GM18511 (cell line): ENCODE measurements at regions not wholly inside any gene's neighbourhood (a gene's known extent, or its start where the extent isn't known, plus 50 kb on each side); places are given as distances from the start of the nearest gene placed in this dataset.
"Not testable (repeated sequence)": the region's sequence is repeated elsewhere in the genome, so short reads cannot be mapped to it uniquely, and the experiment has no call there.

Experiments
- ATAC-seq: cut with Tn5 transposase; IDR thresholded peaks from one replicate; pipeline ENCODE4 v1.9.1; 2021; ENCODE audit warnings: mild to moderate bottlenecking, moderate library complexity; ENCODE audit not compliant: unreplicated experiment

GRCh38 chr11:87971354-87971753 is 203.9 kb downstream of the RAB38 start:
- no peak for ATAC-seq

DNA sequence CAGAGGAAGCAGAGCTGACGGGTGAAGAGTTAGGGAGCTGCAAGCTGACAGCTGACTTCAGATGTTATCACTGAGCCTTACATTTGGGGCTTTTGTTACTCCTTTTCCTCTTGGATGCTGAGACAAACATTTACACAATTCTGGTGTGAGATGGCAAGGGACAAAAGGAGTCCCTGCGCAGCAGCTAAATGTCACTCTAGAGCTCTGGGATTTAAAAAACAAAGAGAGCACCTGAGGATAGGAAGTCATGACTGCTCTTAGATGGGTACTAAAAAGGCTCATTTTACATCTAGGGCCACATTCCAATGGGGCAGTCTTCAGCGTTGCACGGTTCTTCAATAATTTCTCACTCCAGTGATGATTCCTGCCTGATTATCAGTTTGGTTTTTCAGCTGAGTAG is 204.5 kb downstream of the RAB38 start:
- ATAC-seq, result no peak

DNA sequence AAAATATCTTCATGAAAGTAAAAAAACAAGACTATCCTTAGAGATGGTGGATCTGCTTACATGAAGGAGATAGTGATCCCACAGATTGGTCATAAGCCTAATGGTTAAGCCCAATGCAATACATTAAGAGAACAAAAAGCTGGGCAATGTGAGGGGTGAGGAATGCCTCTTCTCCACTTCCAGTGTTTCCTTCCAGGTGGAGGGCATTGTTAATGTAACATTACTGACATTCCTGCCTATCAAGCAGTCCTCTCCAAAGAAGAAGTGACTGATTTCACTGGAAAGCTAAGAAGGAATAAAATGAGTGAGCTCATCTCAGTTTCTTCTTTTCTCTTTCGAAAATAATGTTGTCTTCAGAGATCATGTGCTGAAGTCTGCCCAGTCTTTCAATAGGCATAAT is 207.8 kb downstream of the RAB38 start:
- no peak for ATAC-seq

GRCh38 chr11:87966694-87967093 is 208.5 kb downstream of the RAB38 start:
- no peak for ATAC-seq

DNA sequence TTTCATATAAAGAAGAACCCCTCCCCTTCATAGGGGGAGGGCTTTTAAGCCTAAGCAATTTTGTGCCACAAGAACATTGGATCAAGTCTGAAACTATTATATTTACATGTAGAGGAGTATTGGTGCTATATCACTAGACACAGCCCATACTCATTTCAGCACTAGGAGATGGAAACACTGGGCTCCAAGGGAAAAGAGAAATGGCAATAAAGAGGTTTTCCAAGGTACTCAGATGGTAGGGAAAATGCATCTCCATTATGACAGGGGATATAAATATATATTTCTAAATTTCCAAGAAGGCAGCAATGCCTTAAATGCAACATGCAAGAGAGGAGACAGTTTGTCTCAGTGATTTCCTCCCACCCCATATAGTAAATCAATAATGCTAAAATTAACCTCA is 209.0 kb downstream of the RAB38 start:
- no peak for ATAC-seq

DNA sequence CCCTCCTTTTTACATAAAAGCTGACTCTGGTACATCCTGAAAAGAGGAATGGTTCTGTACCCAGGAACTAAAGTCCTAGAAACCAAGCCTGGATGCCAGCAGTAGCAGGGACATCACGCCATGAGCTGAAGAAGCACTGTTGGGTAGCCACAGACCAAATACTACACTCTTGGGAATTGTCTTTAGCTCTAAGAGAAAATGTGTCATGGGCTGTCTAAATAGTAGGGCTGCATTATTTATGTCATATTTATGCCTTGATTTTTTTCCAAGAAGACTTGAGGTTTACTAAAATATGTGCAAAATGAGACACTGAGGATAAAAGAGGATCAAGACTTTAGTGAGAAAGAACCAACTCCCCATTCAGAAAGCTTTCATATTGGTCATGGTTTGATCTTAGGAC is 213.6 kb downstream of the RAB38 start:
- ATAC-seq, result no peak

- ATAC-seq, result no peak
Observed at GRCh38 chr11:87957961-87958360, 217.3 kb downstream of the RAB38 start.

DNA sequence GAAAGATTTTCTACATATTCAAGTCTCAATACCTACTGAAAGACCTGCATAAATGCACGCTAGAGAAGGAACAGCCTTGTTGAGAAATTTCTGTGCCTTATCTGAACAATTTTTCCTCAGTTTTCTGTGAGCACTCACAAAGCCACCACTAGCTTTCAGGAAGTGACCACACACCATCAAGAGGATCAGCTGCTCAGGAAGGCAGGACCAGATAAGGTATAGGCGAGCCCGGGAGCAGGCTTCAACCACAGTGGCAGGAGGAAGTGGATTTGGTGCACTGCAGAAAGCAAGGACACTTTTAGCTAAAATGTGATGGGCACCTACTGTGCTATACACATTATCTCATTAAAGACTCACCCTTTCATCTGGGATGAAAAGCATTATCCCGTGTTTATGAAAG is 220.8 kb downstream of the RAB38 start:
- no peak for ATAC-seq

DNA sequence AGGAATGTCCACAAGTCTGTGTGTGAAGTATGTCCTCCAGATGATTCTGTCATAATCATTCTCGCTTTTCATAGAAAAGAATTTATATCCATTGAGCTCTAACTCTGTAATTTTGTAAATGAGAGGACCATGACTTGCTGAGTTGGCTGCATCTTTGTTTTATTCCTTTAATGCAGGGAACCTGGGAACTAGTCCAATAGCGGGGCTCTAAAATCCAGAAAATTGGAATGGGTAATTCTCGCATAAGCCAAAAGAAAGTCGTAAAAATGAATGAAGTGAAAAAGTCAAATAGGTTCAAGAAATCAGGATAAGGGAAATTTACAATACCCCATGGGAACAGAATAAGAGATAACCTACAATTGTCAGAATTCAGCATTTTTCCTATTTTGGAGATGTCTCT is 232.5 kb downstream of the RAB38 start:
- no peak for ATAC-seq

- ATAC-seq, result no peak
Observed at GRCh38 chr11:87934182-87934581, 241.1 kb downstream of the RAB38 start.

- no peak for ATAC-seq
Observed at GRCh38 chr11:87926250-87926970, 248.8 kb downstream of the RAB38 start.

DNA sequence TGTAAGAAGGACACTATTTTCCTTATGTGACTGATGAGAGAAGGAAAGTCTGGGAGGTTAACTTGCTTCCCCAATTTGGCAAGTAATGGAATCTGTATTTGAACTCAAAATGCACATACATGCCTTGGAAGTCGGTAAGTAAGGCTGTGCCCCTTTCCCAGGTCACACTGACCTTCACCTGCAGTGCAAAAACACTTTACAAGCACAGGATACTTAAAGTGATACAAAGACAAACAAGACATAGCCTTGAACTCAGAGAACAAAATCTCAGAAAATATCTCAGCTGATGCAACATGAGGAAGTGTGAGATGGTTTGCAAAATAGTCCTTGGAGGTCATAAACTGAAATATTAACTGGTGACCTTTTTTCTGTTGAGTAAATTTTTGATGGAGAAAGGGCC is 251.1 kb downstream of the RAB38 start:
- no peak for ATAC-seq

GRCh38 chr11:87917111-87917510 is 258.1 kb downstream of the RAB38 start:
- no peak for ATAC-seq

DNA sequence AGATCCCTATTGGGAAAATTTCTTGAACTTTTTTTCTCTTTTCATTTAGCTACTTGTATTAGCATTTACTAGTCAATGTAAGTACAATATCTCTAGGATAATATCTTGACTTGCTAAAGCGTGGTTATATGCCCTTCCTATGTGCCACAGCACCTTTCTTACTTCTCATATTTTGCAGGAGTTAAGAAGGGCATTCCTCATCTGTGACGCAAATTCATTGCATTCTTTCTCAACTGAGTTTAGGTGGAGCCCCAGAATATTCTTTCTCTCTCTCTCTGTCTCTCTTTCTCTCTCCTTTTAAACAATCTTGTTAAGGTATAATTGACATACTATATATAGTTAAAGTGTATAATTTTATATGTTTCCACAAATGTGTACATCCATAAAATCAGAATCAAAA is 266.1 kb downstream of the RAB38 start:
- no peak for ATAC-seq

- no peak for ATAC-seq
Observed at GRCh38 chr11:87908086-87908485, 267.2 kb downstream of the RAB38 start.

- ATAC-seq, result no peak
Observed at GRCh38 chr11:87903345-87903744, 271.9 kb downstream of the RAB38 start.

DNA sequence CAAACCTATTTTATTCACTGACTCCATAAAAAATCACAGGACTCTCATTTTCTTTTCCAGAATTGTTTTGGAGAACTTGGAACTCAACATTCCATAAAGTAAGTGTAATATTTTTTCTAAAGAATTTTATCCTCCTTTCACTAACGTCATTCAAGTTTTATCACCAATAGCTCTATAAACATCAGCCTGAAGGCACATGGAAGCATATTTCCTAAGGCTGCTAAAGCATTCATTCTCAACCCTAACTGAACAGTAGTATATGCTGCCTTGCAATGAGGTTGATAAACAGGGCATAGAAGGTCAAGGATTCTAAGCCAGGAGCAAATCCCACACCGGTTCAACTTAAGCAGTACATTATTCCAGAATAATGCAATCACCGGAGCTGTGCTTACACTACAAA is 273.9 kb downstream of the RAB38 start:
- ATAC-seq, result no peak

DNA sequence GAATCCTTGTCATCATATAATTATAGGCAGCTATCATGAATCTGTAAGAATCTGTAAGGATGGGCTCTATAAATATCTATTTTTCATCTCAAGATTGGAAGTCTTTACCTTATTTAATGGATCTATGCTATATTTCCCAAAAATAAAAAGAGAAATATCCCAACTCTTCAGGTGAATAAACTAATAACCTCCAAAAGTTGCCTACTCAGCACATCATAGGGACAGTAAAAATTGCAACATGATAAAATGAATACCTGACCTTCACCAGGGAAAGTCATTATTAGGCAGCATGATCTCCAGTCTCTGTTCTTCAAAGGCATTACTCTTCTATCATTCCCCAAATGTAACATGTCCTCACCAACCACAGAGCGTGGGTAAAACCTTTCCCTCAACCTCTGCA is 277.3 kb downstream of the RAB38 start:
- no peak for ATAC-seq

- ATAC-seq, result no peak
Observed at GRCh38 chr11:87897071-87897470, 278.2 kb downstream of the RAB38 start.

- ATAC-seq, result no peak
Observed at GRCh38 chr11:87894961-87895360, 280.3 kb downstream of the RAB38 start.

GRCh38 chr11:87892291-87892690 is 283.0 kb downstream of the RAB38 start:
- no peak for ATAC-seq

GRCh38 chr11:87889126-87889525 is 286.1 kb downstream of the RAB38 start:
- no peak for ATAC-seq

DNA sequence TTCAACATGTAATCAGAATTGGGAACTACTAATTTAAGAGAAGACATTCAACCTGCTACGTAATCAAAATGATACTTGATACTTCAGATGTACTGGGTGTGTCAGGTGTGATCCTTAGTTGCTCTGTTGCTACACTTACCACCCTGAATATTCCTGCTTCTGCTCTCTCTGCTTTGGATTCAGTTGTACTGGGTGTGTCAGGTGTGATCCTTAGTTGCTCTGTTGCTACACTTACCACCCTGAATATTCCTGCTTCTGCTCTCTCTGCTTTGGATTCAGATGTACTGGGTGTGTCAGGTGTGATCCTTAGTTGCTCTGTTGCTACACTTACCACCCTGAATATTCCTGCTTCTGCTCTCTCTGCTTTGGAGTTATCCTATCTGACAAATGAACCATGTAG is 290.2 kb downstream of the RAB38 start:
- not testable (repeated sequence) for ATAC-seq
